GM12892 (cell line): ENCODE measurements at regions not wholly inside any gene's neighbourhood (a gene's known extent, or its start where the extent isn't known, plus 50 kb on each side); places are given as distances from the start of the nearest gene placed in this dataset.

Source experiments
- POLR2A ChIP-seq: IDR thresholded peaks from 2 replicates; pipeline ENCODE4 v1.6.1; 2011; ENCODE audit warnings: low read depth, low read length, control low read depth
- POLR2AphosphoS5 ChIP-seq: IDR thresholded peaks from 2 replicates; pipeline ENCODE4 v1.6.1; 2011; ENCODE audit warnings: low read depth, low read length, control low read depth
- TAF1 ChIP-seq: IDR thresholded peaks from 2 replicates; pipeline ENCODE4 v1.6.1; 2011; ENCODE audit warnings: low read depth, mild to moderate bottlenecking, control low read depth, low read length, borderline replicate concordance

GRCh38 chr18:46402396-46402795 lies 254.6 kb downstream of the LOXHD1 start:
- TF ChIP-seq POLR2A, result no peak
- no peak for TF ChIP-seq POLR2AphosphoS5
- no peak for TF ChIP-seq TAF1
